Naive thymus-derived CD4-positive, alpha-beta T cell (primary cell): ENCODE measurements at regions not wholly inside any gene's neighbourhood (a gene's known extent, or its start where the extent isn't known, plus 50 kb on each side); places are given as distances from the start of the nearest gene placed in this dataset.

Experiments
- ATAC-seq: fragments of 150-1000 bp; cut with Tn5 transposase; 2 replicates; pipeline ENCODE4 v1.10.0; 2021; ENCODE audit warnings: mild to moderate bottlenecking, moderate library complexity
- CTCF ChIA-PET: fragments of 350-600 bp; sonication (Branson Sonifier 250); formaldehyde crosslinking; loops from one replicate; lab custom pipeline; 2021; ENCODE audit warnings: antibody characterized with exemption; lab: Charles Lee
- POLR2A ChIA-PET: fragments of 350-600 bp; sonication (Branson Sonifier 250); formaldehyde crosslinking; loops from one replicate; lab custom pipeline; 2021; ENCODE audit warnings: antibody characterized with exemption, inconsistent platforms; lab: Charles Lee
- DNase-seq, 9 donors: peaks; one replicate each; pipeline versions ENCODE4 v3.0.0 to v3.0.0-alpha.2; 2020 to 2022; ENCODE audit warnings: mixed read lengths in 1 of 9
- H3K27ac ChIP-seq: one replicate; pipeline ENCODE4 v1.7.0; 2013; ENCODE audit warnings: mild to moderate bottlenecking, low read depth, low read length, moderate library complexity
- H3K27me3 ChIP-seq, 2 donors: one replicate each; pipeline ENCODE4 v1.7.0; 2013; ENCODE audit warnings: low read length in 2 of 2, mild to moderate bottlenecking in 2 of 2, moderate library complexity in 2 of 2; ENCODE audit not compliant: control insufficient read depth in 2 of 2, insufficient read depth in 2 of 2
- H3K36me3 ChIP-seq, 3 experiments: 1 replicate in 2 of 3; 2 replicates in 1 of 3; pipeline ENCODE4 v1.7.0; 2013; ENCODE audit warnings: low read length in 3 of 3, mild to moderate bottlenecking in 3 of 3, moderate library complexity in 1 of 3; ENCODE audit not compliant: insufficient read depth in 3 of 3, control insufficient read depth in 2 of 3
- H3K4me1 ChIP-seq, 2 donors: one replicate each; pipeline ENCODE4 v1.7.0; 2013; ENCODE audit warnings: low read length in 2 of 2, mild to moderate bottlenecking in 2 of 2, moderate library complexity in 1 of 2; ENCODE audit not compliant: control insufficient read depth in 2 of 2, insufficient read depth in 2 of 2
- H3K4me3 ChIP-seq: 2 replicates; pipeline ENCODE4 v1.7.0; 2013; ENCODE audit warnings: mild to moderate bottlenecking, low read length
- H3K9me3 ChIP-seq, 3 experiments: 1 replicate in 2 of 3; 2 replicates in 1 of 3; pipeline ENCODE4 v1.7.0; 2013; ENCODE audit warnings: low read length in 3 of 3; ENCODE audit not compliant: control insufficient read depth in 2 of 3
- H3K27ac Mint-ChIP-seq, 9 donors: one replicate each; pipeline ENCODE4 v1.8.0; 2020 to 2022; ENCODE audit warnings: mixed read lengths in 9 of 9, mild to moderate bottlenecking in 8 of 9, moderate library complexity in 5 of 9, inconsistent platforms in 2 of 9
- H3K27me3 Mint-ChIP-seq, 5 donors: one replicate each; pipeline ENCODE4 v1.8.0; 2021 to 2022; ENCODE audit warnings: mixed read lengths in 5 of 5, mild to moderate bottlenecking in 1 of 5
- H3K36me3 Mint-ChIP-seq, 5 donors: one replicate each; pipeline ENCODE4 v1.8.0; 2020 to 2022; ENCODE audit warnings: mixed read lengths in 5 of 5, mild to moderate bottlenecking in 3 of 5, inconsistent platforms in 1 of 5
- H3K4me1 Mint-ChIP-seq, 7 donors: one replicate each; pipeline ENCODE4 v1.8.0; 2020 to 2022; ENCODE audit warnings: mixed read lengths in 7 of 7, mild to moderate bottlenecking in 3 of 7, inconsistent platforms in 1 of 7
- H3K4me3 Mint-ChIP-seq, 10 donors: one replicate each; pipeline ENCODE4 v1.8.0; 2020 to 2022; ENCODE audit warnings: mild to moderate bottlenecking in 10 of 10, mixed read lengths in 10 of 10, moderate library complexity in 6 of 10, inconsistent platforms in 2 of 10
- H3K9me3 Mint-ChIP-seq, 11 donors: one replicate each; pipeline ENCODE4 v1.8.0; 2020 to 2022; ENCODE audit warnings: mixed read lengths in 11 of 11, mild to moderate bottlenecking in 4 of 11, inconsistent platforms in 1 of 11, moderate library complexity in 1 of 11
- intact Hi-C, 2 donors: fragments of 100-400 bp; cut with micrococcal nuclease; formaldehyde crosslinking; loops; one replicate each; pipeline ENCODE4 v1.15.1; 2023

DNA sequence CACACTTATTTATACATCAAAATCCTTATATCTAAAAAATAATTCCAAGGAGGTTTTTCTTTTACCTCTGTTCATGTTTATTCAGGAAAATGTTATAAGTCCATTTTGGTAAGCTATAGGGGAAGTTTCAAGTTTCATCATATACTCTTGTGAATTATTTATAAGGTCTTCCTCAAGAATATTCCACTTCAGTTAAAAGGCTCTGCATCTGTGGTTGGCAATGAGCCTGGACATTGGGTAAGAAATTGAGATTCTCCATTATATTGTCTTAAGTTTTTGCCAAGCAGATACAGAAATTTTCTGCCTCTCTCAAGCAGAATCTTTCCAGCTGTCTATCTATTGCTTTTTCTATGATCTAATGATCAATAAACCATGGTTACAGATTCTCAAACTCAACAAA is 641.9 kb downstream of the NLGN4X start:
- Mint-ChIP-seq H3K27ac (no peak overlapping the region), H3K27me3 (no peaks in the 10 kb centered on the region), H3K4me3 (no peak overlapping the region), H3K36me3 (no peaks in the 10 kb centered on the region), H3K9me3 (peaks cover 0 to 10% (median 0%) of the 10 kb centered on the region in 11 donors), H3K4me1 (no peaks in the 10 kb centered on the region)
- Histone ChIP-seq H3K27ac (no peak overlapping the region), H3K4me1 (no peaks in the 10 kb centered on the region), H3K4me3 (no peak overlapping the region), H3K36me3 (no peaks in the 10 kb centered on the region), H3K27me3 (no peaks in the 10 kb centered on the region), H3K9me3 (no peaks in the 10 kb centered on the region)
- intact Hi-C loops: no loop called here
- POLR2A ChIA-PET: no interaction called here
- ATAC-seq: no peak
- CTCF ChIA-PET: no interaction called here
- DNase-seq: no peak

DNA sequence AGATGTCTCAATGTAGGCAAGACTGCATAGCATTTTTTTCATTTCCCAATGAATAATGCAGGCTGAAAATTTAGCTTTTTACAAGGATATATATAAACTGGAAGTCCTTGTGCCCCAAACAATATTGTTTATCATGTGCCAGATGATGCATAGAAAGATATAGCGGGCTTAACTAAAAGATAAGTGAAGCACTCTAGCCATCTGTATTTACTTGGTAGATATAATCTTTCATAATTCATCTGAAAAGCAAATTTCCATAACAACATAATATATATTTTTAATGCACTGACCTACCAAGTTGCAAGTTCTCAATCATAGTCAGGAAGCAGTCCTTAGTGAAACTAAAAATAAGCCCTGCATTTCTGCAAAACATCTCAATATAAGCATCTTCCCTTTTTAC is 653.3 kb downstream of the NLGN4X start:
- Mint-ChIP-seq H3K27me3 (no peaks in the 10 kb centered on the region), H3K4me3 (no peak overlapping the region), H3K4me1 (no peaks in the 10 kb centered on the region), H3K27ac (no peak overlapping the region), H3K9me3 (peaks cover 0 to 4% (median 0%) of the 10 kb centered on the region in 11 donors), H3K36me3 (no peaks in the 10 kb centered on the region)
- H3K36me3 ChIP-seq: no peaks in the 10 kb centered on the region
- no peak for DNase-seq
- intact Hi-C loops: no loop called here
- ATAC-seq: no peak
- POLR2A ChIA-PET: no interaction called here
- no peaks in the 10 kb centered on the region for H3K27me3 ChIP-seq
- CTCF ChIA-PET: interaction anchor here (0.7 kb wide), 1 partner anchor 203 kb away, joined by 3 read pairs; no protein-coding TSS in a partner anchor
- H3K9me3 ChIP-seq: no peaks in the 10 kb centered on the region
- no peaks in the 10 kb centered on the region for H3K4me1 ChIP-seq
- no peak overlapping the region for H3K4me3 ChIP-seq
- H3K27ac ChIP-seq: no peak overlapping the region

GRCh38 chrX:5568934-5569333 is 659.7 kb downstream of the NLGN4X start:
- Mint-ChIP-seq H3K27me3 (no peaks in the 10 kb centered on the region), H3K9me3 (peaks cover 0 to 2% (median 0%) of the 10 kb centered on the region in 11 donors), H3K27ac (no peak overlapping the region), H3K4me1 (no peaks in the 10 kb centered on the region), H3K4me3 (no peak overlapping the region), H3K36me3 (no peaks in the 10 kb centered on the region)
- Histone ChIP-seq H3K9me3 (no peaks in the 10 kb centered on the region), H3K4me1 (no peaks in the 10 kb centered on the region), H3K27ac (no peak overlapping the region), H3K4me3 (no peak overlapping the region), H3K36me3 (no peaks in the 10 kb centered on the region), H3K27me3 (no peaks in the 10 kb centered on the region)
- no peak for ATAC-seq
- POLR2A ChIA-PET: no interaction called here
- CTCF ChIA-PET: no interaction called here
- intact Hi-C loops: no loop called here
- no peak for DNase-seq

- ATAC-seq: no peak
- no peaks in the 10 kb centered on the region for H3K27me3 Mint-ChIP-seq
- no peaks in the 10 kb centered on the region for H3K36me3 ChIP-seq
- ChIA-PET CTCF (no interaction called here), POLR2A (no interaction called here)
- no peaks in the 10 kb centered on the region for H3K4me1 Mint-ChIP-seq
- H3K4me3 Mint-ChIP-seq: no peak overlapping the region
- no peak for DNase-seq
- H3K4me3 ChIP-seq: no peak overlapping the region
- H3K9me3 Mint-ChIP-seq: peaks cover 0 to 18% (median 12%) of the 10 kb centered on the region in 11 donors
- intact Hi-C loops: no loop called here
- no peak overlapping the region for H3K27ac Mint-ChIP-seq
- H3K27ac ChIP-seq: no peak overlapping the region
- H3K36me3 Mint-ChIP-seq: no peaks in the 10 kb centered on the region
- no peaks in the 10 kb centered on the region for H3K27me3 ChIP-seq
- no peaks in the 10 kb centered on the region for H3K4me1 ChIP-seq
- no peaks in the 10 kb centered on the region for H3K9me3 ChIP-seq
These were observed 669.3 kb downstream of the NLGN4X start for GRCh38 chrX:5559386-5559785.

DNA sequence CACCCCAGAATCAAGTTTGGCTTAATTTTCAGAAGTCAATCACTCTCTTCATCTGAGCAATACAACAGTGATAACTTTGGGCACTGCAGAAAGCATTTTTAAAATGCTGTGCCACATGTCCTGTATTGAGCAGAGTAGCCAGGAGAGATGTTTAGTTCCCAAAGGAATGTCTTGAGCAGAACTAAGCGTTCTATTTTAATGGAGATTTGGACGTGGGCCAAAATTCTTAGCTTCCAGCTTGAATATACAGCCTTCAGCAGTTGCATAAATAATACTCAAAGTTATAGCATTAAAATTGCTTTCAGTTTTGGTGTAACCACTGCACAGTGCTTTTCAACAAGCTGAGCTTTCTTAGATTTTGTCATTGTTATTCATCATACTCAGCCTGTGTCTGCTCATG is 679.2 kb downstream of the NLGN4X start:
- POLR2A ChIA-PET: no interaction called here
- no peak for ATAC-seq
- peaks cover 3 to 39% (median 9%) of the 10 kb centered on the region in 11 donors for H3K9me3 Mint-ChIP-seq

GRCh38 chrX:5537098-5537497 is 691.6 kb downstream of the NLGN4X start:
- DNase-seq (no peak), ATAC-seq (no peak)
- H3K9me3 Mint-ChIP-seq: peaks cover 0 to 12% (median 3%) of the 10 kb centered on the region in 11 donors
- Histone ChIP-seq H3K4me3 (no peak overlapping the region), H3K4me1 (no peaks in the 10 kb centered on the region), H3K36me3 (no peaks in the 10 kb centered on the region), H3K27me3 (no peaks in the 10 kb centered on the region), H3K27ac (no peak overlapping the region), H3K9me3 (no peaks in the 10 kb centered on the region)
- no peak overlapping the region for H3K4me3 Mint-ChIP-seq
- H3K27ac Mint-ChIP-seq: no peak overlapping the region
- ChIA-PET POLR2A (no interaction called here), CTCF (no interaction called here)
- no peaks in the 10 kb centered on the region for H3K27me3 Mint-ChIP-seq
- H3K4me1 Mint-ChIP-seq: no peaks in the 10 kb centered on the region
- intact Hi-C loops: no loop called here
- H3K36me3 Mint-ChIP-seq: no peaks in the 10 kb centered on the region

More for the DNA sequence above, 679.2 kb downstream of the NLGN4X start:
- intact Hi-C loops: no loop called here
- Histone ChIP-seq H3K4me3 (no peak overlapping the region), H3K27me3 (no peaks in the 10 kb centered on the region), H3K9me3 (no peaks in the 10 kb centered on the region), H3K4me1 (no peaks in the 10 kb centered on the region), H3K27ac (no peak overlapping the region), H3K36me3 (no peaks in the 10 kb centered on the region)
- H3K27me3 Mint-ChIP-seq: no peaks in the 10 kb centered on the region
- CTCF ChIA-PET: no interaction called here
- no peak overlapping the region for H3K27ac Mint-ChIP-seq
- H3K4me3 Mint-ChIP-seq: no peak overlapping the region
- no peaks in the 10 kb centered on the region for H3K4me1 Mint-ChIP-seq
- H3K36me3 Mint-ChIP-seq: no peaks in the 10 kb centered on the region
- DNase-seq: no peak

DNA sequence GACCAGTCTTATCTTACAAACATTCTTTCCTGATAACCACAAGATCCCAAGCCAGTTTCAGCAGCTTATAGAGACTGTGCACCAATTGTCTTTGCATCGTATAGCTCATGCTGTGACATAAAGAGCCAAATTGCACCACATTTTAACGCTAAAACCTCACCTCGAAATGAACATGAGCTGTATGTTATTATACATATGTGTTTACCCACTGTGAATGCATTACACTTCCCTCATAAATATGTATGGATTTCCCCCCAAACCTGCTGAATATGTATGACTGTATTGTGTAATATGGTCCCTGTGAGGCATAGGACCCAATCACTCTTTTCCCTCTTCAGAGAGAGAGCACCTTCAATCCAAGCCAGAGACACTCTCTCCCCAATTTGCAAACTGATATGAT is 692.4 kb downstream of the NLGN4X start:
- ATAC-seq: no peak
- H3K36me3 ChIP-seq: no peaks in the 10 kb centered on the region
- DNase-seq: no peak
- H3K4me1 ChIP-seq: no peaks in the 10 kb centered on the region
- ChIA-PET POLR2A (no interaction called here), CTCF (no interaction called here)
- intact Hi-C loops: no loop called here
- H3K4me1 Mint-ChIP-seq: no peaks in the 10 kb centered on the region
- H3K27me3 ChIP-seq: no peaks in the 10 kb centered on the region
- no peaks in the 10 kb centered on the region for H3K9me3 ChIP-seq
- H3K9me3 Mint-ChIP-seq: peaks cover 0 to 12% (median 4%) of the 10 kb centered on the region in 11 donors
- no peaks in the 10 kb centered on the region for H3K27me3 Mint-ChIP-seq
- no peak overlapping the region for H3K27ac ChIP-seq
- no peaks in the 10 kb centered on the region for H3K36me3 Mint-ChIP-seq
- no peak overlapping the region for H3K27ac Mint-ChIP-seq
- no peak overlapping the region for H3K4me3 Mint-ChIP-seq
- no peak overlapping the region for H3K4me3 ChIP-seq
